ENCODE measurements at regions not wholly inside any gene's neighbourhood (a gene's known extent, or its start where the extent isn't known, plus 50 kb on each side); places are given as distances from the start of the nearest gene placed in this dataset.
"Not testable (repeated sequence)": the region's sequence is repeated elsewhere in the genome, so short reads cannot be mapped to it uniquely, and the experiment has no call there.

GRCh38 chrX:5683996-5684395 is 544.7 kb downstream of the NLGN4X start:
- DNase-seq: no peak

- DNase-seq: no peak
Measured at GRCh38 chrX:5681159-5681558, 547.5 kb downstream of the NLGN4X start.

- DNase-seq: no peak
Measured at GRCh38 chrX:5674036-5674435, 554.6 kb downstream of the NLGN4X start.

- no peak for DNase-seq
Measured at GRCh38 chrX:5672099-5672498, 556.6 kb downstream of the NLGN4X start.

- not testable (repeated sequence) for DNase-seq
Measured at GRCh38 chrX:5666689-5667088, 562.0 kb downstream of the NLGN4X start.

- no peak for DNase-seq
Measured at GRCh38 chrX:5656544-5656943, 572.1 kb downstream of the NLGN4X start.

- no peak for DNase-seq
Measured at GRCh38 chrX:5650904-5651303, 577.8 kb downstream of the NLGN4X start.

GRCh38 chrX:5648941-5649568 is 579.6 kb downstream of the NLGN4X start:
- no peak for DNase-seq

GRCh38 chrX:5646818-5647217 is 581.8 kb downstream of the NLGN4X start:
- DNase-seq: no peak

GRCh38 chrX:5644776-5645175 is 583.9 kb downstream of the NLGN4X start:
- no peak for DNase-seq

- DNase-seq: no peak
Measured at GRCh38 chrX:5640071-5640470, 588.6 kb downstream of the NLGN4X start.

- DNase-seq: no peak
Measured at GRCh38 chrX:5638572-5638971, 590.1 kb downstream of the NLGN4X start.

- DNase-seq: no peak
Measured at GRCh38 chrX:5632887-5633286, 595.8 kb downstream of the NLGN4X start.

- no peak for DNase-seq
Measured at GRCh38 chrX:5632061-5632614, 596.5 kb downstream of the NLGN4X start.

GRCh38 chrX:5617666-5618065 is 611.0 kb downstream of the NLGN4X start:
- no peak for DNase-seq

GRCh38 chrX:5595570-5595969 is 633.1 kb downstream of the NLGN4X start:
- DNase-seq: no peak

GRCh38 chrX:5586726-5587125 is 641.9 kb downstream of the NLGN4X start:
- no peak for DNase-seq

GRCh38 chrX:5575407-5575806 is 653.3 kb downstream of the NLGN4X start:
- DNase-seq: no peak

GRCh38 chrX:5568934-5569333 is 659.7 kb downstream of the NLGN4X start:
- DNase-seq: no peak

- no peak for DNase-seq
Measured at GRCh38 chrX:5559386-5559785, 669.3 kb downstream of the NLGN4X start.

- DNase-seq: no peak
Measured at GRCh38 chrX:5549512-5549911, 679.2 kb downstream of the NLGN4X start.

- no peak for DNase-seq
Measured at GRCh38 chrX:5537098-5537497, 691.6 kb downstream of the NLGN4X start.

GRCh38 chrX:5536261-5536660 is 692.4 kb downstream of the NLGN4X start:
- DNase-seq: no peak

GRCh38 chrX:5528057-5528456 is 700.6 kb downstream of the NLGN4X start:
- no peak for DNase-seq

- DNase-seq: no peak
Measured at GRCh38 chrX:5526191-5526590, 702.5 kb downstream of the NLGN4X start.
